Naive thymus-derived CD8-positive, alpha-beta T cell (primary cell): ENCODE measurements at regions not wholly inside any gene's neighbourhood (a gene's known extent, or its start where the extent isn't known, plus 50 kb on each side); places are given as distances from the start of the nearest gene placed in this dataset.

Source experiments
- ATAC-seq, 2 donors: fragments of 150-1000 bp; cut with Tn5 transposase in 1 of 2; sonication (Bioruptor Pico), chemical (Tn5 transposase) in 1 of 2; 1 replicate in 1 of 2; 2 replicates in 1 of 2; pipeline ENCODE4 v1.10.0; 2021; ENCODE audit warnings: mild to moderate bottlenecking in 2 of 2, moderate library complexity in 2 of 2
- POLR2A ChIA-PET: fragments of 350-600 bp; sonication (Branson Sonifier 250); formaldehyde crosslinking; loops from one replicate; lab custom pipeline; 2021; ENCODE audit warnings: antibody characterized with exemption; lab: Charles Lee
- DNase-seq, 10 donors: peaks; one replicate each; pipeline versions ENCODE4 v3.0.0 to v3.0.0-alpha.2; 2020 to 2022
- H3K27ac Mint-ChIP-seq, 10 donors: one replicate each; pipeline ENCODE4 v1.8.0; 2020 to 2022; ENCODE audit warnings: mild to moderate bottlenecking in 10 of 10, mixed read lengths in 10 of 10, moderate library complexity in 4 of 10, inconsistent platforms in 1 of 10
- H3K27me3 Mint-ChIP-seq, 5 donors: one replicate each; pipeline ENCODE4 v1.8.0; 2021 to 2022; ENCODE audit warnings: mixed read lengths in 5 of 5
- H3K36me3 Mint-ChIP-seq, 3 donors: one replicate each; pipeline ENCODE4 v1.8.0; 2020 to 2022; ENCODE audit warnings: mixed read lengths in 3 of 3, mild to moderate bottlenecking in 2 of 3, inconsistent platforms in 1 of 3
- H3K4me1 Mint-ChIP-seq, 4 donors: one replicate each; pipeline ENCODE4 v1.8.0; 2021 to 2022; ENCODE audit warnings: mixed read lengths in 4 of 4
- H3K4me3 Mint-ChIP-seq, 10 donors: one replicate each; pipeline ENCODE4 v1.8.0; 2020 to 2022; ENCODE audit warnings: mild to moderate bottlenecking in 10 of 10, mixed read lengths in 10 of 10, moderate library complexity in 6 of 10, inconsistent platforms in 1 of 10
- H3K9me3 Mint-ChIP-seq, 9 donors: one replicate each; pipeline ENCODE4 v1.8.0; 2020 to 2022; ENCODE audit warnings: mixed read lengths in 9 of 9, mild to moderate bottlenecking in 3 of 9, inconsistent platforms in 1 of 9, moderate library complexity in 1 of 9

DNA sequence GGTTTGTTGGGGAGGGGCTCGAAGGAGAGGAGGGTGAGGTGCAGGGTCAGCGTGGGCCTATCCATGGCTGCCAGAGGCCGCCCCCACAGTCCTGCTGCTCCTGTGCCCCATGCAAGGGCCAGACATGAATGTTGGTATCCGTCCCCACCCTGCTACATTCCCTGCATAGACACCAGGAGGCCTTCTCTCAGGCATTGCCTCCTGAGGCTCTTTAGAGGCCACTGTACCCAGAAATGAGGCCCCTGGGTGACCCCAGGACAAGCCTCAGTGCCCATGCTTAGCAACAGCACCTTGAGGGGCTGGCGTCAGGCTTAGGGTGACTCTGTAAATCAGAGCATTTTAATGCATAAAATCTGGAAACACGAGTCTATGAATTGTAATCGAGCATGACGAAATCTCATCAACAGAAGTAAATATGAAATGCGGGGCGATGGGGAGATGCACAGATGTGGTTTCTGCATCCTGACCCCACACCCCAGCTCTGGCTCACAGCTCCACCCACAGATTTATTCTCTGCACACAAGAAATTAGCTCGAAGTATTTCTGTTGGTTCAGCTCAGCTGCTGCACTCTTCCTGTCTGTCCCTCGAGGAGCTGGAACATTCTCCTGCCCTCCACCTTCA, 124.0 kb upstream of the CSF3R start:
- POLR2A ChIA-PET, result no interaction called here
- H3K36me3 Mint-ChIP-seq, result no peaks in the 10 kb centered on the region

DNA sequence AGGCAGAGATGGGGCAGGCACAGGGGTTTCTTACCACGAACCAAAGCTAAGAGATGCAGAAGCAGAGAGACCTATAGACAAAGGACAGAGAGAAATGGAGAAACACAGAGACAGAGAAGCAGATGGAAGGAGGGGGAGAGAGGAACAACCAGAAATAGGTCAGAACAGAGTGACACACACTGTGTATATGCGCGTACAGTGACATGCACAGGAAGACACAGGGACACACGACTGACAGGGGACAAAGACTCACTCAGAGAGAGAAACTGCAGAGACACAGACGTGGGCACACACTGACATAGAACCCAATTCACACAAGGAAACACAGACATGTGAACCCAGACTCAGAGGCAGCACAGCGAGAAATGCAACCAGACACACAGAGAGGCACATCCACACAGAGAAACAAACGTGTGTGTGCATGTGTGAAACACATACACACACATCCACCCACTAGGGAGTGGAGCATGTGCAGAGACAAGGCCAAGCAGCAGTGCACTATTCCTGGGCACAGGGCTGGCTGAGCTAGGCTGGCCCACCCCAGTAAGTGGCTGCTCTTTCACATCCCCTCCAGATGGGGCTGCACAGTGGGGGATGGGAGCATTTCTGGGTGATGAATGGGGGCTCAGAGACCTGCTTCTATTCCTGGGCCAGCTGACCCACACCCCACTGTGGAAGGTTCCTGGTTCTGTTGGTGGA, 123.4 kb upstream of the CSF3R start:
- ATAC-seq, result no peak
- POLR2A ChIA-PET, result no interaction called here
- Mint-ChIP-seq H3K27me3 (peaks cover 10 to 30% (median 15%) of the 10 kb centered on the region in 5 donors), H3K4me3 (no peak overlapping the region), H3K36me3 (no peaks in the 10 kb centered on the region), H3K4me1 (peaks cover 0 to 9% (median 3%) of the 10 kb centered on the region in 4 donors), H3K27ac (peak overlapping the region in 3 of 10 donors; percentile 34 to 71 (median 71)), H3K9me3 (no peaks in the 10 kb centered on the region)
- DNase-seq, result no peak

More for the DNA sequence above, 124.0 kb upstream of the CSF3R start:
- DNase-seq (no peak), ATAC-seq (no peak)
- Mint-ChIP-seq H3K4me3 (peak overlapping the region in 1 of 10 donors; percentile 54), H3K27me3 (peaks cover 6 to 25% (median 15%) of the 10 kb centered on the region in 5 donors), H3K4me1 (peaks cover 0 to 9% (median 3%) of the 10 kb centered on the region in 4 donors), H3K9me3 (no peaks in the 10 kb centered on the region), H3K27ac (peak overlapping the region in 2 of 10 donors; percentile 36 to 39)

DNA sequence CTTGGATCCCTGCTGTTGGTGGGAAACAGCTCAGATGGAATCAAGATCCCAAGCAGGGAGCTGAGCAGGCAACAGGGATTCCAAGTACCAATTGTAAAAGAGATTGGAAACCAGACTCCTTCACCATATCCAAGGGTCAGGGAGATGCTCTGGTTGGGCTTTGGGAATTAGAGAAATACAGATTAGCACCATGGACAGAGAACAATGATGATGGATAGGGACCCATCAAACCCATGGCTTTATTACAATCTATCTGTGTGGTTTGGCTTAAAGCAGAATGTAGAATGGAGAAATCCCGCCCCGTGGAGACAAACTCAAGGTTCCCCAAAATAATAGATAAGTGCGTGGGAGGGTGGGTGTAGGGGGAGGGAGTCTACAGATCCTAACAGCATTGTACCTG, 120.7 kb upstream of the CSF3R start:
- H3K36me3 Mint-ChIP-seq, result no peaks in the 10 kb centered on the region
- POLR2A ChIA-PET, result no interaction called here
- no peak for DNase-seq
- H3K27ac Mint-ChIP-seq, result peak overlapping the region in 1 of 10 donors; percentile 10
- H3K27me3 Mint-ChIP-seq, result peaks cover 10 to 26% (median 19%) of the 10 kb centered on the region in 5 donors
- no peak overlapping the region for H3K4me3 Mint-ChIP-seq
- ATAC-seq, result no peak
- peaks cover 0 to 9% (median 3%) of the 10 kb centered on the region in 4 donors for H3K4me1 Mint-ChIP-seq
- no peaks in the 10 kb centered on the region for H3K9me3 Mint-ChIP-seq

DNA sequence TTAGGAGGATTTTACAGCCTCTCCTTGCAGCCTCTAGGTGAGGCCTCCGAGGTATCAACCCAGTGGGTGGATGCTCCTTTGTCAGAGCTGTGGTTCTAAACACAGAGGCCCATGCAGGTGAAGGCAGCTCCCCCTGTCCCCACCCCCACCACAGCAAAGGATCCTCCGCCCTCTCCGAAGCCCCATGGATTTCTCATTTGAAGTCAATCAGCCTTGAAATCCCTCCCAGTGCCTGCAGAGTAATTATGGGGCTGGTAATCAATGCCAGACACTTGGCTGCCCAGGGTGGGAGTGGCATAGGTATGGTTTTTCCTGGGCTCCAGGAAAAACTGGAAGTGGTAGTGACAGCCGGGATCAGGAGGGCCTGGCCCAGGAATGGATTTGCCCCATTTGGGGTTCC, 119.5 kb upstream of the CSF3R start:
- Mint-ChIP-seq H3K27me3 (peaks cover 19 to 34% (median 30%) of the 10 kb centered on the region in 5 donors), H3K4me1 (peaks cover 0 to 9% (median 3%) of the 10 kb centered on the region in 4 donors), H3K27ac (no peak overlapping the region), H3K4me3 (no peak overlapping the region), H3K9me3 (no peaks in the 10 kb centered on the region), H3K36me3 (no peaks in the 10 kb centered on the region)
- POLR2A ChIA-PET, result no interaction called here
- no peak for DNase-seq
- ATAC-seq, result no peak

DNA sequence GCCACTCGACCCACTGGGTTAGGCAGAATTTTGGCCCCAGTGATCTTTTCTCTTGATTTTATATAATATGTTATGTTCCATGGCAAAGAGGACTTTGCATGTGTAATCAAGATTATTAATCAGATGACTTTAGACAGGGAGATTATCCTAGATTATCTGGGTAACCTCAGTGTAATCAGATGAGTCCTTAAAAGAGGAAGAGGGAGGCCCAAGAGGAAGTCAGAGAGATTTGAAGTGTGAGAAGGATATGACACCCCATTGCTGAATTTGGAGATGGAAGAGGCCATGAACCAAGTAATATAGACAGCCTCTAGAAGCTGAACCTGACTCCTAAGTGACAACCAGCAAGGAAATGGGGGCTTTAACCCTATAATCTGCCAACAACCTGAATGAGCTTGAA, 117.1 kb upstream of the CSF3R start:
- POLR2A ChIA-PET, result no interaction called here
- Mint-ChIP-seq H3K27me3 (peaks cover 21 to 33% (median 24%) of the 10 kb centered on the region in 5 donors), H3K4me3 (no peak overlapping the region), H3K4me1 (no peaks in the 10 kb centered on the region), H3K27ac (no peak overlapping the region), H3K9me3 (no peaks in the 10 kb centered on the region), H3K36me3 (no peaks in the 10 kb centered on the region)
- no peak for DNase-seq
- no peak for ATAC-seq

DNA sequence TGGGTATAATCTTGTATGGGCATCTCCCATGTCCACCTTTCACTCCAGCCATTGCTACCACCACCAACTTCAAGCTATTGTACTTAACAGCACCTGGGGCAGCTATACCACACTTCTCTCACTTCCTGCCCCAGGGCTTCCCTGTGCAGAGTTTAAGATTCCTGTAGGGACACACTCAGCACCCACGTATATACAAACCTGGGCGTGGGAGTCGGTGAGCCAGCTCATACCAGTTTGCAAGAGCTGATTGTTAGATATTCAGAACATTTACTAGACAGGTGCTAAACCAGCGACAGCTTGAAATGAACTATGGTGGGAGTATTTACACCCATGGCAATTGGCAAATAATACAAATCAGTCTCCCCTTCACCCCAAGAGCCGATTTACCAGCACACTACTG, 114.8 kb upstream of the CSF3R start:
- ATAC-seq, result no peak
- POLR2A ChIA-PET, result no interaction called here
- no peak for DNase-seq
- Mint-ChIP-seq H3K9me3 (no peaks in the 10 kb centered on the region), H3K4me3 (no peak overlapping the region), H3K27me3 (peaks cover 18 to 34% (median 21%) of the 10 kb centered on the region in 5 donors), H3K36me3 (no peaks in the 10 kb centered on the region), H3K27ac (no peak overlapping the region), H3K4me1 (no peaks in the 10 kb centered on the region)

DNA sequence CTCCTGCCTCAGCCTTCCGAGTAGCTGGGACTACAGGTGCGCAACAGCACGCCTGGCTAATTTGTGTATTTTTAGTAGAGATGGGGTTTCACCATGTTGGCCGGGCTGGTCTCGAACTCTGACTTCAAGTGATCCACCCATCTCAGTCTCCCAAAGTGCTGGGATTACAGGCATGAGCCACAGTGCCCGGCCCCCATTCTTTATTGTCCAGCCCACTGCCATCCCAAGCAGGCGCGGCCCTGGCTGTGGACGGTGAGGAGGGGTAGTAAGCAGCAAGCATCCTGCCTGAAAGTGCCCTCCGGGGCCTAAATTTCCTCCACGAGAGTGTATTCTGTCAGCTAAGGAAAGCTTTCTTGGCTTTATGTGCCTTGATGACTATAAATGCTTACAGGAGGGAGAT, 113.2 kb upstream of the CSF3R start:
- no peak overlapping the region for H3K4me3 Mint-ChIP-seq
- no peaks in the 10 kb centered on the region for H3K4me1 Mint-ChIP-seq
- no peaks in the 10 kb centered on the region for H3K36me3 Mint-ChIP-seq
- ATAC-seq (no peak), DNase-seq (no peak)
- no peak overlapping the region for H3K27ac Mint-ChIP-seq
- POLR2A ChIA-PET, result no interaction called here
- peaks cover 22 to 43% (median 24%) of the 10 kb centered on the region in 5 donors for H3K27me3 Mint-ChIP-seq
- H3K9me3 Mint-ChIP-seq, result no peaks in the 10 kb centered on the region

DNA sequence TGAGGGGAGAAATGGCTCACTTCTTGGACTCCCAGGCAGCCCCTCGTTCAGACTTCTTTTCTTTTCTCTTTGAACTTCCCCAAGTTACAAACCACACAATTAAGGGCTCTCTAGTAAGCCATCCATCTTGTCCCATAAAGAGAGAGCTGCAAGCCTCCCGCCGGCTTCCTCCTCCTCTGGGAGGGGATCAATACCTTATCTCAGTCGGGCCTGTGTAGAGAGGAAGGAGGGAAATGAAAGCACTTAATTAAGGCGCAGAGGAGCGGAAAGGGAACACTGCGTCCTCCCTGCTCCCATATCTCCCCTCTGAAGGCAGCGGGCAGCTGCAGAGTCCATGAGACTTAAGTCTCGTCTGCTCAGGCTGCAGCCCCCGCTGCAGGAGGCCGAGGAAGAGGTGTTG, 112.6 kb upstream of the CSF3R start:
- H3K27ac Mint-ChIP-seq, result no peak overlapping the region
- H3K4me3 Mint-ChIP-seq, result no peak overlapping the region
- H3K9me3 Mint-ChIP-seq, result no peaks in the 10 kb centered on the region
- H3K27me3 Mint-ChIP-seq, result peaks cover 22 to 45% (median 28%) of the 10 kb centered on the region in 5 donors
- H3K4me1 Mint-ChIP-seq, result no peaks in the 10 kb centered on the region
- DNase-seq (no peak), ATAC-seq (no peak)
- H3K36me3 Mint-ChIP-seq, result no peaks in the 10 kb centered on the region
- POLR2A ChIA-PET, result no interaction called here

DNA sequence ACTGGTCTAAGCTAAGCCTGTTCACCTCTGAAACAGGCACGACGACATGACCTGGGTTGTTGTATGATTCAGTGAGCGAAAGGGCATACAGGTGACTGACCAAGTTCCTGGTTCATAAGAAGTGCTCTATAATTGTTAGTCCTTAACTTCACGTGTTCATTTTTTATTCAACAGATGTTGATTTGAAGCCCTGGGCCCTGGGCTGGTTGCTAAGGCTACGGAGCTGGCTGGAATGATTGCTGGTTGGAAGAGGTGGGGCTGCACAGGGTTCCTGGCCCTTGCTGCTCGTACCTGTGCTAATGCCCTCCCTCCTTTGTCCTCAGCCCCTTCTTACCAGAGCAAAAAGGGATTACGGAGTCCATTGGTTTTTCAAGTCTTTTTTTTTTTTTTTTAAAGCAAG, 111.3 kb upstream of the CSF3R start:
- POLR2A ChIA-PET, result no interaction called here
- ATAC-seq, result no peak
- Mint-ChIP-seq H3K27me3 (peaks cover 23 to 53% (median 36%) of the 10 kb centered on the region in 5 donors), H3K4me3 (no peak overlapping the region), H3K36me3 (no peaks in the 10 kb centered on the region), H3K27ac (no peak overlapping the region), H3K4me1 (no peaks in the 10 kb centered on the region), H3K9me3 (no peaks in the 10 kb centered on the region)
- DNase-seq, result no peak

DNA sequence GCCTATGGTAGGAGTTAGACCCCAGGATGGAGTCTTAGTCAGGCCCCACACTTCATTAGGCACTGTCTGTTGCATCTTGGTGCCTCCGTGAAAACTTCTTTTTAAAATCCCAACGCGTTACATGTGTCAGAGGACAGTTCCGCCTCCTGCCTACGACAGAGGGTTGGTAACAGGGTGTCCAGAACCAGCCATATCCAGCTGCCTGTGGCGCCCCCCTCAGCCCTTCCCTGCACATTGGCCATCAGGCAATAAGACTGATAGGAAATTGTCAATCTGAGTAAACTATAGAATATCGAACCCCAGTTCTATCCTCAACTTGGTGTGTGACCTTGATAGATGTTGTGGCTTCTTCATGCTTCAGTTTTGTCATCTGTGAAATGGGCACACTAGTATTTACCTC, 108.6 kb upstream of the CSF3R start:
- Mint-ChIP-seq H3K4me1 (peaks cover 0 to 1% (median 0%) of the 10 kb centered on the region in 4 donors), H3K4me3 (no peak overlapping the region), H3K9me3 (no peaks in the 10 kb centered on the region), H3K36me3 (no peaks in the 10 kb centered on the region), H3K27me3 (peaks cover 21 to 59% (median 48%) of the 10 kb centered on the region in 5 donors), H3K27ac (peak overlapping the region in 2 of 10 donors; percentile 40 to 63)
- no peak for DNase-seq
- ATAC-seq, result no peak
- POLR2A ChIA-PET, result no interaction called here

DNA sequence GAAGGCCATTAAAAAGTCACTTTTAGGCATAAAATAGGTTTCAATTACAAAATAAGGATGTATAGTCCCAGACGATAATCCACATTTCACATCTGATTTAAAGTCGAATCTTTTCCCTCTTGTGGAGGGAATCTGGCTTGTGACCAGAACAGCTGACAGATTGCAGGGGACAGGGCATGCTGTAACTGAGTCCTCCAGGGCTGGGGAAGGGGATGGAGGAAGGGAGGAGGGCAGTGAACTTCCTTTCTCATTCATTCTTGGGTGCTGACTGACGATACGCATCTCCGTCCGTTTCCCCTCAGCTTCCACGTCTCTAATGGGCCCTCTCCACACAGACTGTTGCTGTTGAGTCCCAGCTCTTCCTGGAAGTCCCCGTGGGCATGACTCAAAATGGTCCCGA, 108.1 kb upstream of the CSF3R start:
- ATAC-seq (no peak), DNase-seq (no peak)
- Mint-ChIP-seq H3K9me3 (no peaks in the 10 kb centered on the region), H3K36me3 (no peaks in the 10 kb centered on the region), H3K27me3 (peaks cover 23 to 62% (median 53%) of the 10 kb centered on the region in 5 donors), H3K4me1 (peaks cover 0 to 1% (median 0%) of the 10 kb centered on the region in 4 donors), H3K27ac (peak overlapping the region in 1 of 10 donors; percentile 40), H3K4me3 (no peak overlapping the region)
- POLR2A ChIA-PET, result no interaction called here

DNA sequence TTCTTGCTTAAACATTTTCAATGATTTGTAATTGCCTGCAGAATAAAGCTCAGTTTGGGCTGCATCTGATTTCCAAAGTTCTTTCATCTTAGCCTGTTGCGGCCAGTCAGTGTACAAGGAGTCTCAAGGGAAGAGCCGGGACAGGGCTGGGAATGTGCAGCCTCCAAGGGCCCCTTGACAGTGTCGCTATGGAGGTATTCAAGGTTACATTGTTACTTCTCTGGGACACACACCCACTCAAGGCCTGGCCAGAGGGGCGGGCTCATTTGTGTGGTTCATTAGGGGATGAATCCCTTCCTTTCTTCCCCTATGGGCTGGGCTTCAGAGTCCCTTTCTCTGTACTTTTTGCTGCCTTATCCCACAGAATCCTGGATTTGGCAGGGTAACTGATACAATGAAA, 107.6 kb upstream of the CSF3R start:
- no peaks in the 10 kb centered on the region for H3K9me3 Mint-ChIP-seq
- H3K4me3 Mint-ChIP-seq, result no peak overlapping the region
- POLR2A ChIA-PET, result no interaction called here
- ATAC-seq (no peak), DNase-seq (no peak)
- no peaks in the 10 kb centered on the region for H3K36me3 Mint-ChIP-seq
- peaks cover 0 to 1% (median 0%) of the 10 kb centered on the region in 4 donors for H3K4me1 Mint-ChIP-seq
- no peak overlapping the region for H3K27ac Mint-ChIP-seq
- H3K27me3 Mint-ChIP-seq, result peaks cover 26 to 67% (median 58%) of the 10 kb centered on the region in 5 donors

DNA sequence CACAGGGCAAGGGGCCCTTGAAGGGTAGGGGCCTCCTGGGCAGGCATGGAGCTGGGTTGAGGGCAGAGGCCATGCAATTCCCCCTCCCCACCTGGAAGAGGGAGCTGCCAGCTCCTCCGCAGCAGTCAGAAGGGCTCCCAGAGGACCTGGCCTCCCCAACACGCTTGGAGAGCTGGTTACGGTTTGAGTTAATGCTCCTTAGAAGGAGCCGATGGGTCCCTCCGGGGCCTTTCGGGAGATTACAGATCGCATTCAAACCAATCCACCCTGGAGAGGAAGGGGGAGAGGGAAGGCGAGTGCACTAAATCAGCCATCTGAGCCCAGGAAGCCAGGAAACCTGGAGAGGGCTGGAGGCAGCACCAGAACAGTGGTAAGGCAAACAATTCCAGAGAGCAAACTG, 106.3 kb upstream of the CSF3R start:
- Mint-ChIP-seq H3K4me1 (peaks cover 0 to 1% (median 0%) of the 10 kb centered on the region in 4 donors), H3K27ac (no peak overlapping the region), H3K27me3 (peaks cover 26 to 71% (median 64%) of the 10 kb centered on the region in 5 donors), H3K36me3 (no peaks in the 10 kb centered on the region), H3K9me3 (no peaks in the 10 kb centered on the region), H3K4me3 (no peak overlapping the region)
- POLR2A ChIA-PET, result no interaction called here
- ATAC-seq (no peak), DNase-seq (no peak)
